NCI-H2196 treated with DMSO at 0.1 percent for 48 hours (cell line): ENCODE measurements at regions not wholly inside any gene's neighbourhood (a gene's known extent, or its start where the extent isn't known, plus 50 kb on each side); places are given as distances from the start of the nearest gene placed in this dataset.

Experiments used
- DNase-seq: peaks from one replicate; lab custom pipeline; 2025; ENCODE audit not compliant: unreplicated experiment; lab: John Stamatoyannopoulos, UW

DNA sequence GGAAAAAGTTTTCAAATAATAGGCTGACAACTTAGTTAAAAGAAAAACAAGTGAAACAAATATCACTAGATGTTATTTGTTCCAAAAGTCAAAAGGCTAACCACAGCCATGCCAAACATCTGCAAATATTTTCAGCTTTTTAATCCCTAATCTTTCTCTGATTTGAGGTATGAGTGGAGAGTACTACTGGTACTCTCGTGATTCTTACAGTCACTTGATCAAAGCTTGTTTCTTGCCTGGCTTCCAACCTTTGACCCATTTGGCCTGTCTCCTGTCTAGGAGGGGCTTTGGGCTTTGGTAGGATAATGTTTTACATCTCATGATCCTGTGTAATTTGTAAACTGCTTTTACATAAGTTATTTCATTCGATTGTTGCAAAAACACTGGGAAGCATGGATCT is 301.8 kb upstream of the SORL1-AS1 start:
- no peak for DNase-seq

DNA sequence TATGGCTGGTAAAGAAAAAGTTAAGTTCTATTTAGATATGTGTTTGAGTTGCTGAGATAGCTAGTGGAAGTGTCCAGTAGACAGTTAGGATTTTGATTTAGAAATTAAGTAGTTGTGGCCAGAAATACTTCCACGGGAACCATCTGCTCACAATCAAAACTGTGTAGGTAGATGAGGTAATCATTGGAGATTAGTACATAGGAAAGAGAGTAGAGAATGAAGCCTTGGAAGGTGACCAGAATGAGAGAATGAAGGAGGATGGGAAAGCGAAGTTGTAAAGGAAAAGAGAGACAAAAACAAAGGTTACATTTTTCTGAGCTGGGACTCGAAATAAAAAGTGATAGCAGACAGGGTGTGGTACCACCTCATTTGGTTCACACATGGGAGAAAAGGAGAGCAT is 296.9 kb upstream of the SORL1-AS1 start:
- DNase-seq = no peak

DNA sequence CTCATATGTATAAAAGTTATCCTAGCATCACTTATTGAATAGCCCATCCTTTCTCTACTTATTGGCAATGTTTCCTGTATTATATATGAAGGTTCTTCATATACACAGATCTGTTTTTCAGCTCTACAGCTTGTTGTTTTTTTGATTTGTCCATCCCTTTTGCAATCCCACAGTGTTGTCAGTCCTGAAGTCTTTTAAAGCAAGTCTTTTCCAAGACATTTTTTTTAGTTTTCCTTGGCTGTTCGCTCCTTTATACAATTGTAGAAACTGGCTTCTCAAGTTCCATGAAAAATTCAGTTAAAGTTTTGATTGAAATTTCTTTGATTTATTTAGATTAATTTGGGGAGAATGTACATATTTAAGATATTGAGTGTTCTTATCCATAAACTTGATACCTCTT is 295.3 kb upstream of the SORL1-AS1 start:
- DNase-seq = no peak

DNA sequence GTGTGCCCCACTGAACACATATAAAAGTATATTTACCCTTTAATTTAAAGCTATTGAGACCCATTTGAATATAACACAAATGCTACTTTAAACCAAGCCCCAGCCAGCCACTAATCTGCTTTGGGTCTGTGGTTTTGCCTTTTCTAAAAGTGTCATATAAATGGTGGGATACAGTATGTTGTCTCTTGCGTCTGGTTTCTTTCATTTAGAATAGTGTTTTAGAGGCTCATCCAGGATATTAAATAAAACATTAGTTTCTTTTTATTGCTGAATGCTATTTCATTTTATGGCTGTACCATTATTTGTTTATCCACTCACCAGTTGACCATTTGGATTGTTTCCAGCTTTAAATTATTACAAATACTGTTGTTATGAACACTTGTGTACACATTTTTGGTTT is 290.5 kb upstream of the SORL1-AS1 start:
- no peak for DNase-seq

DNA sequence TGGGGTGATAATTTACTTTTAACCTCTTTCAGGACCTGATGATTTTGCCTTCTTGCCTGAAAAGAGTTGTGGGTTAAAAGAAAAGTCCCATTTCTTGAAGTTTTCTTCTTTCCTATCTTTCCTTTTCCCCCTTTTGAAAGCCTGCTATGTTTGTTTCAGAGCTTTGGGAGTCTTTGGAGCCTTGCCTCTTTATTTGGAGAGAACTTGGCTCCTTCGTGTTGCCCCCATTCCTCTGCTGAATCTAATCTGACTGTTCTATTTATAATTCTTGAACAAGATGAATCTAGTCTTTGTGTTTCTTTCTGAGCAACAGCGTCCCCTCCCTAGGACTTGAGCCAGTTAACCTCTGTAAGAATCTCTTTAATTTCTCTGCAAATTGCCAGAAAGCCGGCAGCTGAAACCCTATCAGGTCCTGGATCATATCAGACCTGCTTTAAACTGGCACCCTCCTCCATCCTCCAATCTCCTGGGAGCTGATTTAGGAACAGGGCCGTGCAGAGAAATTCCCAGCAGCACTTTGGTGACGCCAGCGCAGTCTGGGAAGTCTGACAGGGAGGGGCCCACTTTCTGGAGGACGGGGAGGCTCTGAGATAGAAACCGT is 289.1 kb upstream of the SORL1-AS1 start:
- no peak for DNase-seq

DNA sequence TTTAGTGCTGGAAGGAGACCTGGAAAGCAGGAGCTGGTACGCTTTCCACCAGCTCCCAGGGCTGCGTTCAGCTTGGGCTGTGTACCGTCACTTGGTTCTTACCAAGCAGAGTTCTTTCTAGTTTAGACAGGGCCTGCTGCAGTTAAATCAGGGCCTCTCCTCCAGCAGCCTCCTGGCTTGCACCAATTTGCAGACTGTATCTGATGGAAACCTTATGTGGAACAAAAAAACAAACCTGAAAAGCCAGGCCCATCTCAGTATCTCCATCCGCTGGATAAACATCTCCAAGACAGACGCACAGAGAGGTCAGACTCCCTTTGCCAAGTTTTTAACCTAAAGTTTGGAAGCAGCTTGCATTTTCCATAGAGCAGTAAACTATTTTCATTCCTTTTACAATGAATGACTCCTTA is 288.6 kb upstream of the SORL1-AS1 start:
- DNase-seq = no peak

DNA sequence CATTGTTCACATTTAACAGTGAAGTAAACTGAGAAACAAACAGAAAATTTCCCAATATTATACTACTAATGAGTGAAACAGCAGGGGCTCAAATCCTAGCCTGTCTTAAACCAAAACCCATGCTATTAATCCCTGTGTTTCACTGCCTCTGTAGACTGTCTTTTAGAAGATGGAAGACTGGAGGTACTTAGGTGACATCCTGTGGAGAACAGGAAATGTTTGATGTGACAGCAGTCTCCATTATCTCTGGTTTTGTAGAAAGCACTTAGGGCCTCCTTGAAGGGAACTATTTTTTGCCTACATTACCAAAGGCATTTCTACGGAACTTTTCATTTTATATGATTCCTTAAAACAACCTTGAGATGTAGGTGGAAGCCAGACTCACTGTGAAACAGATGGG is 288.1 kb upstream of the SORL1-AS1 start:
- no peak for DNase-seq

DNA sequence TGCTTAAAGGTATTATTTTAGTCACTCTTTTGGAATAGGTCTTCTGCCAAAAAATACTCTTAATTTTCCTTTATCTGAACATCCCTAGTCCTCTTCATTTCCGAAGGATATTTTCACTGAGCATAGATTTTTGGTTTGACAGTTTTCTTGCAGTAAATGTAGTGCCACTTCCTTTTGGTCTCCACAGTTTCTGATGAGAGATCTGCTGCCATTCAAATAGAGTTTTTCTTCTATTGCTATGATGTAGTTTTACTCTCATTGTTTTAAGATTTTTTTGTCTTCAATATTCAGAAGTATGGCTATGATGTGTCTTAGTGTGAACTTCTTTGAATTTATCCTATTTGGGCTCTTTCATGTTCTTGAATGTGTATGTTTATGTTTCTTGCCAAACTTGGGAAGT is 281.1 kb upstream of the SORL1-AS1 start:
- no peak for DNase-seq

DNA sequence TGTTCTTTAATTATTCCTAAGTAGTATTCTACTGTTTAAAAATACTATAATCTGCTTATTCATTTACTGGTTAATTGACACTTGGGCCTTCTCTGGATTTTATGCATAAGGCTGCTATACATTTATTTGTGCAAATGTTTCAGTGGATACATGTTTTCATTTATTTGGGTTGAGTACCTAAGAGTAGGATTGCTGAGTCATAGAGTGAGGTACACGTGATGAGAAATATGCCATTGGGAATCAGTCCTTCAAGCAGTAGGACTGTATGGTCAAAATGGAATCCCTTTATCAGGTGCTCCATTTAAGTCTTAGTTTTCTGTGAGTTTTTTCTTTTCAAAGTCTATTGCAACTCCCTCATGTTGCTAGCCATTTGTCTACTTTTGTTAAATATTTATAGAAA is 275.2 kb upstream of the SORL1-AS1 start:
- no peak for DNase-seq

DNA sequence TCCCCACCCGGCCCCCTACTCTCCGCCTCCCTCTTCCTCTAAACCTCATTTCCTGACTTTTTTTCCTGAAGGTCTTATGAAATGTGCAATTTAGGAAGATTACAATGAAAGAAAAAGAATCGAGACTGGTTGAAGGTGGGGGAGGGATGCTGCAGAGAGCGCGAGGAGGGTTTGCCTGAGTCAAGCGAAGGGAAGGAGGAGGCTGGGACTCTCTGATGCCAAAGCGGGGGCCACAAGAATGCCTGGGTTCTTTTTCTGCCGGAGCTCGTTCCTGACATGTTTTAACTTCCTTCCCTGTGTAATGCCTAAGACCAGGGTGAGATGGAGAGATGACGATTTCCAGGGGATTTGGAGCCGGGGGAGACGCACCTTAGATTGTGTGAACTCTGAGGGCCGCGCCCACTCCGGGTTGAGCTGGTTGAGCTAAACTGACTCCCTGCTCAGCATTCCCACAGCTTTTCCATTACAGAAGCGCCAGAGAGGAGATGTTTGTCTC is 270.5 kb upstream of the SORL1-AS1 start:
- no peak for DNase-seq

DNA sequence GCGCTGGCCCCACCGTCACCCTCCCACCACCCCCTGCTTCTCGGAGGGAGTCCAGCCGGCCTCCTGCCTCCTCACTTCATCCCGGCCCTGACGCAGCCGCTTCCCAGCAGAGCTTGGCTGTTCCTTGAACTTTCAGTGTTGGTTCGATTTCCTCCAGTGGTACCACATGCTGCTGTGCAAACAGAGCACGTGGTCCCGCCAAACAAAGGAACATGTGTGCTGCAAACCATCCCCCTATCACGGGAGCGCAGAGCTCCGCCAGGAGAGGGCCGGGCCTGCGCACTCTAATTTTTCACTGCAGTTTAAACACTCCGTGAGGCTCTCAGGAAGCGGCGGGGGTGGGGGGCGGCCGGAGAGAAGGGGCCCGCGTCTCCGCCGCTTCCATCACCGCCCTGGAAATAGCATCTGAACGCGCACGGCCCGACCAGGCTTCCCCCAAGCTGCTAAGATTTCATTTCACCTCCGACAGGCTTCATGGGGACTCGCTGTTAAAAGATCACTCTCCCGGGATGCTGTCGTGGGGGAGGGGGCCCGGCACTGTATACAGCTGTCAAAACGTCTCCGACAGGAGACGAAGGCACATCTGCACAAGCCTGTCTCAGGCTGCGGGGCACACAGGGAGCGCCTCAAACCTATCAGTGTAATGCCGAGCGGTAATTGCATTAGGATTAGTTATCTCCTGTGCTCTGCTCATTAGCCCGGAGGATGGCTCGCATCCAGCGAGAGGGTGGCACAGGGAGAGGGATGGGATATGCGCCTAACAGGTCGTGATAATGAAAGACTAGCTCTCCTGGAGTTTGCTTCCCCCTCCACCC is 269.9 kb upstream of the SORL1-AS1 start:
- DNase-seq = peak; percentile 78

DNA sequence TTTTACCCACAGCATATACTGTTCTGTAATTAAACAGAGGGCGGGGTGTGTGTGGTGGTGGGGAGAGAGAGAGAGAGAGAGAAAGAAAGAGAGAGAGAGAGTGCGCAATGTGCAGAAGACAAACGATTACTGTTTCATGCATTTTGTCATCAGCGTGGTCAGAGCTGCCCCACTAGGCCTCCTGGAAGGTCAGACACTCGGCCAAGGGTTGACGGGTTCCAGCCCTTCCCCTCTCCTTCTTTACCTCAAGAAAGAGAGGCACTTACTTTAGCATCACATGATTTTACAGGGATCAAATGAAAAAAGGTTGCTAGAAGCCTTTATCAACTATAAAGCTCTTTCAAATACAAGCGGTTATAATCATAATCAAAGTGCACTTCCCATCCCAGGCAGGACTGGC is 269.2 kb upstream of the SORL1-AS1 start:
- DNase-seq = no peak

DNA sequence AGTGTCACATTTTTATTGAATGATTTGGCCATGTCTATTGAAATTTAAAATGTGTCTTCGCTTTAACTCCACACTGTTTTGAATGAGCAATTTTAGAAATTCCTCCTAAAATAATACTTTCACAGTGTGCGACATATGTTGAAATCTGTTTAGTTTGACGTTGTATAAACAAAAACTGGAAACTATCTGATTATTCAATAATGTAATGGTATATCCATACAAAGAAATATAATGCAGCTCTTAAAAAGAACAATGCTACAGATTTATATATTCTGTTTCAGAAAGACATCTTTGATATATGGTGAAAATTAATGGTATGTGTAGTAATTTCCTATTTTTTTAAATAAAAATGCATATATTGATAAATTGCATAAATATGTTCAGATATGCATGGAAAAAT is 268.7 kb upstream of the SORL1-AS1 start:
- DNase-seq = no peak

DNA sequence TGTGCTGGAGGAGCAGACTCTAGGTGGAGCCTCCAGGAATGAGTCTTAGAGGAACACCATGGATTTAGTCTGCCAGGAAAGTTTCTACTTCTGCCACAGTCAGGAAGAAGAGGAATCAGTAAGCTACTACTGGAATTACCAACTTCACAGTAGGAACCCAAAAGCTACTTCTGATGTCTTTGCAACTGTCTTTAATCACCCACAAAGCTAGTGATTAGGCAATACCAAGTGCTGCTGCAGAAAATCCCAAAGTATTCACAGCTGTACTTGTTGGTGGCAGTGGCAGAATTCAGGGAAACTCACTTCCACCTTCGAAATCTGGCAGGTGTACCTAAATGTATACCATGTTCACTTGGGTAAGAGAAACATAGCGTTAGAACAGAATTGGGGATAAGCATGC is 264.5 kb upstream of the SORL1-AS1 start:
- no peak for DNase-seq

DNA sequence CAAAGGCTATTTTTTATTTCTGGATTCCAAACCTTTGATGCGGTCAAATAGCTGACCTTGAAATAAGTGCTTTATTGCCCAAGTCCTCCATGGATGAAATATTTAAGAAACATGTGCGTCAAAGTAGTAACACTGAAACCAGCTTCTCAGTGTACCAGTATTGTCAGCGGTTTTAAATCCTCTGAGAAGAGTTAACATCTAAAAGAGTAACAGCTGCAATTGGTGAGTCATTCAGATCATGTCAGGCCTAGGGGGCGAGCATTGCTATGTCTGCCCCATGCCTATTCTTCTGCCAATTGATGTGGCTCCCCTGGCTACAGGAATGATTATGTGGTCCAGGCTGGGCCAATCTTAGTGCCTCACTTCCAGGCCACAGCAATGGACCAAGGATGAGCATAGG is 263.3 kb upstream of the SORL1-AS1 start:
- DNase-seq = no peak

DNA sequence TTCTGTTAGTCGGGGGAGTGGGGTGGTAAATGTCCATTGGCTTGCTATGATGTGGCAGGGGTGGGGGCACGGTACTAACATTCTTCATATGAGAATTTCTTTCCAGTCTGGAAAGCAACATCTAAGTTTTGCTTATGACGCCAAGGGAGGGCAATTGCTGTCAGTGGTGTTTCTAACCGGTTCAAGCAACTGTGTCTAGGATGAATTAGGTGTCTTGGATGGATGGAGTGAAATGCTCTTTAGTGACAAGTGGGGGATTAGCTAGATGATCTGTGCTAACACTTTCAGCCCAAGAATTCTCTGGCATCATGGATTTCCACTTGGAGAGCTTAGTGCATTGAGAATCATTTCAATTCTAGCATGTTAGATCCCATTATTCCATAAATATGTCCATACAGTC is 262.6 kb upstream of the SORL1-AS1 start:
- DNase-seq = no peak

DNA sequence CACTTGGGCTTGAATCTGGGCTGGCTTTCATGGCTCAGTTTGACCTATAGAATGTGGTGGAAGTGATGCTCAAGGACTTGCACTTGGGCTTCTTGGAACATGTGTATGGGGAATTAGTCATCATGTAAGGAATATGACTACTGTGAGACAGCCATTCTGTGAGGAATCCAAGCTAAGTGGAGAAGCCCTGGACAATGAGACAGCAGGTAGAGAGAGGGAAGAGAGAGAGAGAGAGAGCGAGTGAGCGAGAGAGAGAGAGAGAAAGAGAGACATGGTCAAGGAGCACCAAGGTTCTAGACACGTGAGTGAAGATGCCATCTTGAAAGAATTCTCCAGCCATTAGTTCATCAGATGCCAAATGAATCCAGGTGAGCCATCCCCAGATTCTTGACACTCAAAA is 261.6 kb upstream of the SORL1-AS1 start:
- no peak for DNase-seq

DNA sequence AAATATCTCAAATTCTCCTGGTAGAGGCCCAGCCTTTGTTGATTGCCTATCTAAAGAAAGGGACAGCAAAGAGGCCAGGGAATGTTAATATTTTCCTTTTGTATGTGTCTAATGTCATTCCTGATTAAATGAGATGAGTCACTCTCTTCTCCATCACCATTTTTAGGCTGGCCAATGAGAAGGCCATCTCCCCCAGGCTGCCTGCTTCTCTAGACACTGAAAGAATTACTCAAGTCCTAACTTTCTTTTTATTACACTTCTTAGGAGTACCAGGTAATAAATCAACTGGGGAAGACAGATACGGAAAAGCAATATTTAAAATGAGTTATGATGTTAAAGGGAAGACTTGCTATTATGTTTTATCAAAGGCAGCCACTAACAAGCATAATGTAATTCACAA is 259.2 kb upstream of the SORL1-AS1 start:
- DNase-seq = no peak

DNA sequence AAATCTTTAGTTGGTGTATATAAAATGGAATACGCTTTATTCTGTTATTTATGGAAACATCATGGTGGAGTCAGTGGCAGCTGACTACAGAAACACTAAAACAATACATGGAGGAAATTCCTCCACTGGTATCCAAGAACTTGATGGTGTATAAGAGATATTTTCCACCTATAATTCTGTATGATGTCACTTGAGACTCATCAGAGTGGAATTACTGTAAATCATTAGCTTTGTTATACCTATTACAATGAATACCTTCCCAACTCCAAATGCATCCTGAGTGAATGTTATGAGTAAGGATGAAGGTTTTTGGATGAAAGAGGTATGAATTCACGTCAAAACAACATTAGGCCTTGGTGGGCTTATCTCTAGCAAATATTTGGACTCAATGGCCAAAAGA is 258.5 kb upstream of the SORL1-AS1 start:
- no peak for DNase-seq

DNA sequence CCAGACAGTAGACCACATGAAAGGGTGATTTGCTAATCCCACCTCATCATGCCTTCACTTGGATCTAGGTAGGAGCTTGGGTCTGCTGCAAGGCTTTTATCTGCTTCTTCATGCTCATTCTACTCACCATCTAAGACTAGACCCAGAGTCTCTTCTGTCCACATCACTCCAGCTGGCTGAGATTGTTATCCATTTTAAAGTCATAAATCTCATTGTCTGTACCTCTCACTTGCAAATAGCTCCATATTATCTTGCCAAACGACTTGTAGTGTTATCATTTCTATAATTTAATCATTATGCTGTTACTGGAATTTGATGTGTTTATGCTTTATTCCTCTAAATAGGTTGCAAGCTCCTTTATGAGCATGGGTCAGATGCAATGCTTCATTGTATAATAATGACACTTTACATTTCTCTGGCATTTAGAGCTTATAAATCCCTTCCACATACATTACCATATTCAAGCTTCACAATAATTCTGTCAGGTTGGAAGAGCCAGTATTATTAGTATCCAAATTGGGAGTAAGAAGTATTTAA is 254.2 kb upstream of the SORL1-AS1 start:
- no peak for DNase-seq

DNA sequence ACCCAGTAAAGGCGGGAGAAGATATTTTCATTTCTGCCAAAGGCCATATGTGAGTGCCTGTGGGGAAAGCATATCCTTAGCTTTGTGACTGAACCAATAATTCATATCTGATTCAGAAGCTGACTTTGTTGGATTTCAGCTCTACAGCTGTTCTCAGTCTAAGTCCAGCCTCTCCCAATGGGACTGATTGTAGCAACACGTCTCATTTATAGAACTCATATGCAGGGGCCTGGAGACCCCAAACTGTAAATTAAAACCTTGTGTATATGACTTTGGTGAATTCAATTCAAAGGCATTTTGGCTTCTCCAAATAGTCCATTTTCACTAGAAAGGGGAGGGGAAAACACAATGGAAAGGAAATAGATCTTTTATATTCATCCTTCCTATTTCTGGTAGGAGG is 250.4 kb upstream of the SORL1-AS1 start:
- DNase-seq = no peak

DNA sequence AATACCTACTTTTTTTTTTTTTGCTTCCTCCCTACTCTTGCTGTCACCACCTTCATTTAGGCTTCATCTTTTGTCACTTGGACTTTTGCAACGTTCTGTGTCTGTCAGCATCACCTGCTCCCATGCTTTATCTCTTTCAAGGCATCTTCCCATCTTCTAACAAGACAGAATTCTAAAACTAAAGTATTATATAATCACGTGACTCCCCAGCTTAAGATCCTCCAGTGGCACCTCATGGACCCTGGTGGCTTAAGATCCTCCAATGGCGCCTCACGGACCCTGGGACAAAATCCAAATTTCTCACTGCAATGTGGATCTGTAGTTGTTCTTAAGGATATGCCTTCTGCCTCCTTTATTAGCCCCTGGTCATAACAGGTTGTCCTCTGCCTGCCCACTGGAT is 248.2 kb upstream of the SORL1-AS1 start:
- no peak for DNase-seq

DNA sequence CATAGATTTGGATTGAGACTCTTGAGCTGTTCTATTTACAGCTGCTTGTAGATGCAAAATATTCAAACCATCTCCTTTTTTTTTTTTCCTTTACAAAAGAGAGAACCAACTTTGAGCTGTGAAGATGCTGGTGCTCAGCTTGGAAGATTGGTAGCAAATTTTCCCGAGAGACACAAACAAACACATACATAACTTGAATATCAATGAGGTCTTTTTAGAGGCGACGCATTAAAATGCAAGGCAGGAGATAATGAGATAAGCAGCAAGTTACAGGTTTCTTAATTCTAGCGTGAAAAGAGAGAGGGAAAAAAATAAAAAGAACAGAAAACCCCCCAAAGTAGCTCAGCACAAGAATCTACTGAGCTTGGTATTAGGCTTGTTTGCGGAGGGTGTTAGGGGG is 247.0 kb upstream of the SORL1-AS1 start:
- no peak for DNase-seq
